Liver (tissue), 3 donors: ENCODE measurements at regions not wholly inside any gene's neighbourhood (a gene's known extent, or its start where the extent isn't known, plus 50 kb on each side); places are given as distances from the start of the nearest gene placed in this dataset.

Experiments
- CTCF ChIP-seq: fragments of 150-350 bp; IDR thresholded peaks from 2 replicates; pipeline ENCODE4 v1.5.1; 2017; ENCODE audit warnings: improper control_type of control experiment, low read depth, low read length; ENCODE audit not compliant: missing input control
- SP1 ChIP-seq: IDR thresholded peaks from 2 replicates; pipeline ENCODE4 v1.6.1; 2018; ENCODE audit warnings: antibody characterized with exemption, mild to moderate bottlenecking
- donor health status: healthy.
- donor health status: healthy.

- TF ChIP-seq CTCF (no peak), SP1 (no peak)
These were observed 771.6 kb upstream of the COBL start for GRCh38 chr7:52088008-52088901.
